GM19455 (cell line): ENCODE measurements at regions not wholly inside any gene's neighbourhood (a gene's known extent, or its start where the extent isn't known, plus 50 kb on each side); places are given as distances from the start of the nearest gene placed in this dataset.

Experiments
- ATAC-seq: cut with Tn5 transposase; IDR thresholded peaks from one replicate; pipeline ENCODE4 v1.9.1; 2021; ENCODE audit not compliant: unreplicated experiment

- no peak for ATAC-seq
These were observed 217.4 kb upstream of the PPP2R2D start for GRCh38 chr10:131683281-131683861.

- ATAC-seq: no peak
These were observed 216.9 kb upstream of the PPP2R2D start for GRCh38 chr10:131683941-131684340.

- no peak for ATAC-seq
These were observed 215.8 kb upstream of the PPP2R2D start for GRCh38 chr10:131685007-131685406.

GRCh38 chr10:131685576-131685975 is 215.2 kb upstream of the PPP2R2D start:
- no peak for ATAC-seq

GRCh38 chr10:131686781-131687420 is 213.9 kb upstream of the PPP2R2D start:
- no peak for ATAC-seq

- no peak for ATAC-seq
These were observed 212.5 kb upstream of the PPP2R2D start for GRCh38 chr10:131688304-131688703.

GRCh38 chr10:131689016-131689415 is 211.8 kb upstream of the PPP2R2D start:
- no peak for ATAC-seq

- ATAC-seq: no peak
These were observed 211.3 kb upstream of the PPP2R2D start for GRCh38 chr10:131689486-131689885.

- ATAC-seq: no peak
These were observed 210.7 kb upstream of the PPP2R2D start for GRCh38 chr10:131689954-131690757.

GRCh38 chr10:131690805-131691239 is 210.0 kb upstream of the PPP2R2D start:
- no peak for ATAC-seq

GRCh38 chr10:131691481-131692090 is 209.2 kb upstream of the PPP2R2D start:
- no peak for ATAC-seq

- no peak for ATAC-seq
These were observed 208.6 kb upstream of the PPP2R2D start for GRCh38 chr10:131692176-131692575.

GRCh38 chr10:131692686-131693334 is 208.0 kb upstream of the PPP2R2D start:
- ATAC-seq: no peak

GRCh38 chr10:131693766-131694165 is 207.0 kb upstream of the PPP2R2D start:
- ATAC-seq: no peak

- no peak for ATAC-seq
These were observed 206.5 kb upstream of the PPP2R2D start for GRCh38 chr10:131694168-131694780.

- ATAC-seq: no peak
These were observed 205.9 kb upstream of the PPP2R2D start for GRCh38 chr10:131694781-131695495.

- ATAC-seq: no peak
These were observed 205.2 kb upstream of the PPP2R2D start for GRCh38 chr10:131695496-131696165.

GRCh38 chr10:131697476-131698128 is 203.2 kb upstream of the PPP2R2D start:
- no peak for ATAC-seq

GRCh38 chr10:131698232-131698631 is 202.6 kb upstream of the PPP2R2D start:
- no peak for ATAC-seq
